Activated naive CD8-positive, alpha-beta T cell treated with anti-CD3 and anti-CD28 coated beads, Interleukin-2, amount 10 ng/mL, durations not matched to agents 7 days and 5 days (primary cell): ENCODE measurements at regions not wholly inside any gene's neighbourhood (a gene's known extent, or its start where the extent isn't known, plus 50 kb on each side); places are given as distances from the start of the nearest gene placed in this dataset.

Experiments used
- ATAC-seq: fragments of 150-1000 bp; cut with Tn5 transposase; one replicate; pipeline ENCODE4 v1.10.0; 2021; ENCODE audit warnings: low read depth, moderate library complexity
- POLR2A ChIA-PET: fragments of 350-600 bp; sonication (Branson Sonifier 250); formaldehyde crosslinking; loops from one replicate; lab custom pipeline; 2021; ENCODE audit warnings: antibody characterized with exemption; lab: Charles Lee
- DNase-seq: peaks from one replicate; pipeline ENCODE4 v3.0.0; 2021
- H3K27ac Mint-ChIP-seq: one replicate; pipeline ENCODE4 v1.8.0; 2022; ENCODE audit warnings: mild to moderate bottlenecking, mixed read lengths
- H3K27me3 Mint-ChIP-seq: one replicate; pipeline ENCODE4 v1.8.0; 2022; ENCODE audit warnings: mild to moderate bottlenecking, moderate library complexity, mixed read lengths
- H3K36me3 Mint-ChIP-seq: one replicate; pipeline ENCODE4 v1.8.0; 2021; ENCODE audit warnings: mild to moderate bottlenecking, mixed read lengths
- H3K4me1 Mint-ChIP-seq: one replicate; pipeline ENCODE4 v1.8.0; 2021; ENCODE audit warnings: mixed read lengths
- H3K4me3 Mint-ChIP-seq: one replicate; pipeline ENCODE4 v1.8.0; 2022; ENCODE audit warnings: mild to moderate bottlenecking, moderate library complexity, mixed read lengths
- H3K9me3 Mint-ChIP-seq: one replicate; pipeline ENCODE4 v1.8.0; 2021; ENCODE audit warnings: mixed read lengths

GRCh38 chr13:53342623-53343360 lies 314.2 kb downstream of the OLFM4 start:
- Mint-ChIP-seq H3K27ac (no peak overlapping the region), H3K27me3 (no peaks in the 10 kb centered on the region), H3K9me3 (peaks cover 2% of the 10 kb centered on the region), H3K36me3 (no peaks in the 10 kb centered on the region), H3K4me3 (no peak overlapping the region), H3K4me1 (no peaks in the 10 kb centered on the region)
- DNase-seq (no peak), ATAC-seq (no peak)
- POLR2A ChIA-PET, result no interaction called here

DNA sequence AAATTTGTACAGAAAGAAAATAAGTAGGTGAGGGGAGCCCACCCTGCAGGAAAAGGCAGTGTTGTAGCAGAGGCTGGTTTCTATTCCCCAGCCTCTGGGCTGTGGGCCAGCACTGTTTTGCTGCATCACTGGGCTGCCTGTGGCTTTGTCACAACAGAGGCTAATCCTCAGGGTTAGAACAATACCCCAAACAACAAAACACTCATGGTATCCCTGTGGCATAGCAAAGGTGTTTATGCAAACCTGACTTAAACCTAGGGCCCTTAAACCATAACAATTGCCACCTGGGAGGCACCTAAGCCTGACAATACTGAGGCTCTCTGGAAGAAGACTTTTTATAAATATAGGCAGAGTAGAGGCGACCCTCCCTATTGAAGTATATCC lies 314.7 kb downstream of the OLFM4 start:
- Mint-ChIP-seq H3K27ac (no peak overlapping the region), H3K4me3 (no peak overlapping the region), H3K27me3 (no peaks in the 10 kb centered on the region), H3K36me3 (no peaks in the 10 kb centered on the region), H3K9me3 (peaks cover 2% of the 10 kb centered on the region), H3K4me1 (no peaks in the 10 kb centered on the region)
- POLR2A ChIA-PET, result no interaction called here
- ATAC-seq (no peak), DNase-seq (no peak)

DNA sequence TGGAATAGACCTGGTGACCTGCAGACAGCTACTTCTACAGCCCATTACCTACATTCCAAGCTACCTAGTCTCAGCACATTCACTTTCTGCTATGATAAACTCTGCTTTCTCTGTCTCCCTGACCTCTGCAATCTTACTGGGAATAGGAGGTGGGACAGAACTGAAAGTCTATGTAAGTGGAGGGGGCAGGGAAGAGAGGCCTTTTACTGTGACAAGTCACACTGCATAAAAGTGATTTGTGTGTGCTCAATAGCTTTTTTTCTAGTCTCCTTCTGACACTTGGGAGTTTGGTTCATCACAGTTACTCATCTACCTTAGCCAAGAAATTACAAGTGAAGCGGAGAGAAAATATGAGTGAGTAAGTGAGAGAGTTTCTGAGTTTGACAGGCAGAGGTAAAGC lies 322.4 kb downstream of the OLFM4 start:
- Mint-ChIP-seq H3K27me3 (no peaks in the 10 kb centered on the region), H3K4me3 (no peak overlapping the region), H3K27ac (no peak overlapping the region), H3K36me3 (no peaks in the 10 kb centered on the region), H3K4me1 (no peaks in the 10 kb centered on the region), H3K9me3 (no peaks in the 10 kb centered on the region)
- DNase-seq (no peak), ATAC-seq (no peak)
- POLR2A ChIA-PET, result no interaction called here

- Mint-ChIP-seq H3K36me3 (no peaks in the 10 kb centered on the region), H3K4me3 (no peak overlapping the region), H3K9me3 (peaks cover 2% of the 10 kb centered on the region), H3K27me3 (no peaks in the 10 kb centered on the region), H3K4me1 (no peaks in the 10 kb centered on the region), H3K27ac (no peak overlapping the region)
- ATAC-seq (no peak), DNase-seq (no peak)
- POLR2A ChIA-PET, result no interaction called here
Observed at GRCh38 chr13:53357582-53357981, 329.0 kb downstream of the OLFM4 start.

GRCh38 chr13:53368948-53369347 lies 340.3 kb downstream of the OLFM4 start:
- Mint-ChIP-seq H3K36me3 (no peaks in the 10 kb centered on the region), H3K4me3 (no peak overlapping the region), H3K27ac (no peak overlapping the region), H3K27me3 (no peaks in the 10 kb centered on the region), H3K9me3 (peaks cover 1% of the 10 kb centered on the region), H3K4me1 (no peaks in the 10 kb centered on the region)
- POLR2A ChIA-PET, result no interaction called here
- no peak for DNase-seq
- ATAC-seq, result no peak

DNA sequence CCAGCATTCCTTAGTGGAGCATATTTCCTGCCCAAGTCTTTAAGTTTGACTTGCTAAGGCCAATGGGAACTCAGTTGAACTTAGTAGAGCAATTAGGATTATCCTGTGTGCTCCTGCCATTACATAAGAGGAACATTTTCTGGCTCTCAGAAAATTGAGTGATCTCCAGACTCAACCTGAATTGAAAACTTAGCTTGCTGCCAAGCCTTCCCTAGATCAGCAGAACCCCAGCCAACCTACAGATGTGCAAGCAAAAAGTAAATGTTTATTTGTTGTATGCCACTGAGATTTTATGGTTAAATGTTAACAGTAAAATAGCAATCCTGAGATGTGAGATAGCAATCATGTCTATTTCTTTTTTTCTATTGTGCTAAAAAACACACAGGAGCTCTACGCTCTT lies 350.9 kb downstream of the OLFM4 start:
- no peaks in the 10 kb centered on the region for H3K27me3 Mint-ChIP-seq
- no peak overlapping the region for H3K4me3 Mint-ChIP-seq
- DNase-seq (no peak), ATAC-seq (no peak)
- H3K9me3 Mint-ChIP-seq, result peaks cover 7% of the 10 kb centered on the region
- H3K36me3 Mint-ChIP-seq, result no peaks in the 10 kb centered on the region
- POLR2A ChIA-PET, result no interaction called here
- no peaks in the 10 kb centered on the region for H3K4me1 Mint-ChIP-seq
- H3K27ac Mint-ChIP-seq, result no peak overlapping the region

DNA sequence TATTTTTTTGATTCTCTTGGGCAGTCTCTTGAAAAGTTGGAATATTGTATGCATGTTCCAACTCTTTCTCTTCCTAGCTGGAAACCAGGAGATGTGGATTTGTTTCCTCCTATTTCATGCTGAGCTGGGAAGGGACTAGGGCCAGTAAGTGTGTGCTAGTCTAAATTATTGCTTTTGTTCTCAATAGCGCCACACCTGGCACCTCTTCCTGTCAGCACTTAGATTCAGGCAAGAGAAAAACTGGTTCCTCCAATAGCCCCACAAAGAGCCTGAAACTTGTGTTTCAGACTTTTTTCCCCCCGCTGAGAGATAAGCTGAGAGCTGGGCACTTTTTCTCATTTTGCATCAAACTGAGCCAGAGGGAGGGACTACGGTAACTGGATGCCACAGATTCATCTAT lies 353.4 kb downstream of the OLFM4 start:
- H3K36me3 Mint-ChIP-seq, result no peaks in the 10 kb centered on the region
- ATAC-seq, result no peak
- no peak overlapping the region for H3K27ac Mint-ChIP-seq
- peaks cover 7% of the 10 kb centered on the region for H3K9me3 Mint-ChIP-seq
- no peak overlapping the region for H3K4me3 Mint-ChIP-seq
- no peaks in the 10 kb centered on the region for H3K4me1 Mint-ChIP-seq
- DNase-seq, result no peak
- no peaks in the 10 kb centered on the region for H3K27me3 Mint-ChIP-seq
- POLR2A ChIA-PET, result no interaction called here

DNA sequence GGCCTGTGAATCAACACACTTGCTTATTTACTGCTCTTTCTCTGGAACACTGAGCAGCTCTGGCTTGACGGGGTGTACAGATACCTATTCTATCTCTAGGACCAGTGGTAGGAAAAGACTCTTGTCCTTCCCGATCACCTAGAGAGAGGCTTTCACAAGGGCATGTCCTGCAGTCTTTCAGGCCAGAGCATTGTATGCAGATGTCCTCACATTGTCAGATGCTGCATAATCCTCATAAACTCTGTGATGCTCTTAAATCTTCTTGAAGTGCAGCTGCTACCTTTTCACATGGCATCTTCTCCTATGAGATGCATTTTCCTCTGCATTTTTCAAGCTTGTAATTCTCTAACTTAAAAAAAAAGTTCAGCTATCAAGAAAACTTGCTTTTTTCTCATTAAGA lies 369.4 kb downstream of the OLFM4 start:
- Mint-ChIP-seq H3K27me3 (no peaks in the 10 kb centered on the region), H3K4me3 (no peak overlapping the region), H3K9me3 (peaks cover 2% of the 10 kb centered on the region), H3K4me1 (no peaks in the 10 kb centered on the region), H3K36me3 (no peaks in the 10 kb centered on the region), H3K27ac (no peak overlapping the region)
- DNase-seq (no peak), ATAC-seq (no peak)
- POLR2A ChIA-PET, result no interaction called here

- H3K9me3 Mint-ChIP-seq, result no peaks in the 10 kb centered on the region
- DNase-seq (no peak), ATAC-seq (no peak)
- H3K36me3 Mint-ChIP-seq, result no peaks in the 10 kb centered on the region
- POLR2A ChIA-PET, result no interaction called here
- H3K27me3 Mint-ChIP-seq, result no peaks in the 10 kb centered on the region
- no peak overlapping the region for H3K27ac Mint-ChIP-seq
- H3K4me1 Mint-ChIP-seq, result no peaks in the 10 kb centered on the region
- H3K4me3 Mint-ChIP-seq, result no peak overlapping the region
Observed at GRCh38 chr13:53405616-53406015, 377.0 kb downstream of the OLFM4 start.

GRCh38 chr13:53408306-53408705 lies 379.7 kb downstream of the OLFM4 start:
- H3K27ac Mint-ChIP-seq, result no peak overlapping the region
- H3K4me3 Mint-ChIP-seq, result no peak overlapping the region
- POLR2A ChIA-PET, result no interaction called here
- no peaks in the 10 kb centered on the region for H3K36me3 Mint-ChIP-seq
- no peaks in the 10 kb centered on the region for H3K9me3 Mint-ChIP-seq
- ATAC-seq (no peak), DNase-seq (no peak)
- no peaks in the 10 kb centered on the region for H3K27me3 Mint-ChIP-seq
- H3K4me1 Mint-ChIP-seq, result no peaks in the 10 kb centered on the region

- POLR2A ChIA-PET, result no interaction called here
- no peak for ATAC-seq
- Mint-ChIP-seq H3K9me3 (no peaks in the 10 kb centered on the region), H3K27ac (no peak overlapping the region), H3K4me3 (no peak overlapping the region), H3K36me3 (no peaks in the 10 kb centered on the region), H3K27me3 (no peaks in the 10 kb centered on the region), H3K4me1 (no peaks in the 10 kb centered on the region)
- DNase-seq, result no peak
Observed at GRCh38 chr13:53408847-53409568, 380.4 kb downstream of the OLFM4 start.

DNA sequence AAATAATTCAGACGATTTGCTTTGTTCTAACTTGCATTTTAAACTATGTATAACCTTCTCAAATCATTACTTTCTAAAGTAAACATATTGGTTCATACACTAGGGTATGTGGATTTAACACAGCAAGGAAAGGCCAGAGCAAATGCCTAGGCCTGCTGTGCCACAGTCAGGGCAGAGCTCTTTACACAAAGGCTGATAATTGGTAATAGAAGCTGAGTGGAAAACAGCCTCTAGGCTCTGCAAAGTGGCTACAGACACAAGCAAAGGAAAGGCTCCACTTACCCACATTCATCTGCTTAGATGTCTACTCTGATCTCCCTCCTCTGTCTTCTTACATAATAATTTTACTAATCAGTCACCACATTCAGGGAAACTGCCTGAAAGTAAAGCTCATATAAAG lies 382.9 kb downstream of the OLFM4 start:
- POLR2A ChIA-PET, result no interaction called here
- no peak overlapping the region for H3K27ac Mint-ChIP-seq

GRCh38 chr13:53415135-53415534 lies 386.5 kb downstream of the OLFM4 start:
- ATAC-seq (no peak), DNase-seq (no peak)
- Mint-ChIP-seq H3K36me3 (no peaks in the 10 kb centered on the region), H3K9me3 (no peaks in the 10 kb centered on the region), H3K27ac (no peak overlapping the region), H3K4me3 (no peak overlapping the region), H3K4me1 (no peaks in the 10 kb centered on the region), H3K27me3 (no peaks in the 10 kb centered on the region)
- POLR2A ChIA-PET, result no interaction called here

More for the DNA sequence above, 382.9 kb downstream of the OLFM4 start:
- ATAC-seq (no peak), DNase-seq (no peak)
- Mint-ChIP-seq H3K4me3 (no peak overlapping the region), H3K9me3 (no peaks in the 10 kb centered on the region), H3K4me1 (no peaks in the 10 kb centered on the region), H3K36me3 (no peaks in the 10 kb centered on the region), H3K27me3 (no peaks in the 10 kb centered on the region)

- H3K36me3 Mint-ChIP-seq, result no peaks in the 10 kb centered on the region
- H3K4me3 Mint-ChIP-seq, result no peak overlapping the region
- DNase-seq, result no peak
- POLR2A ChIA-PET, result no interaction called here
- no peak overlapping the region for H3K27ac Mint-ChIP-seq
- ATAC-seq, result no peak
- no peaks in the 10 kb centered on the region for H3K9me3 Mint-ChIP-seq
- H3K27me3 Mint-ChIP-seq, result no peaks in the 10 kb centered on the region
- H3K4me1 Mint-ChIP-seq, result no peaks in the 10 kb centered on the region
Observed at GRCh38 chr13:53417601-53418000, 389.0 kb downstream of the OLFM4 start.
